K562 (cell line): ENCODE measurements at regions not wholly inside any gene's neighbourhood (a gene's known extent, or its start where the extent isn't known, plus 50 kb on each side); places are given as distances from the start of the nearest gene placed in this dataset.

Source experiments
- ATAC-seq: fragments of 200-7000 bp; cut with Tn5 transposase; 3 replicates; pipeline ENCODE4 v1.9.1; 2020; ENCODE audit warnings: moderate library complexity
- BruUV-seq: library from RNA; stranded (reverse); fragments of 400-500 nt; replicated peaks from 2 replicates; lab custom pipeline; 2021; lab: Mats Ljungman, UMichigan
- CTCF ChIA-PET: fragments of 300-600 bp; formaldehyde crosslinking; extraction: SDS; loops from one replicate; lab custom pipeline; 2021; ENCODE audit warnings: low intra/inter-chr PET ratio; lab: Yijun Ruan, JAX
- POLR2A ChIA-PET: fragments of 300-600, 350-650 bp; sonication (Branson Sonifier 250); formaldehyde crosslinking; extraction: SDS; loops from one replicate; lab custom pipeline; 2021; ENCODE audit warnings: antibody characterized with exemption, inconsistent platforms; lab: Yijun Ruan, JAX
- DNase-seq, 4 experiments: peaks; one replicate each; pipeline versions ENCODE4 v3.0.0 to v3.0.0-alpha.2; 2011 to 2018; ENCODE audit warnings: low spot score in 3 of 4, mixed read lengths in 3 of 4; ENCODE audit errors: extremely low read depth in 1 of 4
- FAIRE-seq: peaks from 2 replicates; lab custom pipeline; 2011; peaks lifted over from hg19 to GRCh38; lab: Jason Lieb, UNC
- H2AFZ ChIP-seq: 2 replicates; pipeline ENCODE4 v1.6.0; 2011; ENCODE audit warnings: low read depth, low read length, control low read depth, inconsistent platforms
- H3K27ac ChIP-seq: fragments of 200-600 bp; 3 replicates; pipeline ENCODE4 v1.8.0; 2011; ENCODE audit warnings: low read depth, mild to moderate bottlenecking, control low read depth, inconsistent platforms, low read length, moderate library complexity, mixed read lengths; ENCODE audit errors: extremely low read depth
- H3K27me3 ChIP-seq, 2 experiments: fragments of 300-600 bp in 1 of 2; 2 replicates in 1 of 2; 3 replicates in 1 of 2; pipeline versions ENCODE4 v1.6.0 to v1.8.0; 2011; ENCODE audit warnings: inconsistent platforms in 2 of 2, low read length in 2 of 2, mild to moderate bottlenecking in 1 of 2, mixed read lengths in 1 of 2, moderate library complexity in 1 of 2; ENCODE audit not compliant: control insufficient read depth in 2 of 2, insufficient read depth in 2 of 2
- H3K36me3 ChIP-seq: fragments of 300-600 bp; 3 replicates; pipeline ENCODE4 v1.8.0; 2011; ENCODE audit warnings: mild to moderate bottlenecking, low read length, inconsistent platforms; ENCODE audit not compliant: control insufficient read depth, insufficient read depth
- H3K4me1 ChIP-seq, 2 experiments: fragments of 200-600 bp in 1 of 2; replicated peaks in 1 of 2; 2 replicates in 1 of 2; 3 replicates in 1 of 2; pipeline versions ENCODE4 v1.5.1 to v1.8.0; 2011; ENCODE audit warnings: inconsistent platforms in 2 of 2, low read length in 2 of 2, mild to moderate bottlenecking in 1 of 2, mixed read lengths in 1 of 2, moderate library complexity in 1 of 2; ENCODE audit not compliant: control insufficient read depth in 2 of 2, insufficient read depth in 2 of 2
- H3K4me2 ChIP-seq: 2 replicates; pipeline ENCODE4 v1.6.1; 2011; ENCODE audit warnings: low read length, control low read depth, inconsistent platforms, mixed read lengths; ENCODE audit not compliant: insufficient read depth
- H3K4me3 ChIP-seq: fragments of 200-600 bp; sonication (generic), shearing (Covaris generic); 2 replicates; pipeline ENCODE4 v1.5.1; 2016; ENCODE audit warnings: control low read depth, inconsistent platforms
- H3K79me2 ChIP-seq: fragments of 200-600 bp; 3 replicates; pipeline ENCODE4 v1.8.0; 2011; ENCODE audit warnings: low read length, inconsistent platforms; ENCODE audit not compliant: control insufficient read depth, insufficient read depth
- H3K9ac ChIP-seq, 2 experiments: 2 replicates each; pipeline versions ENCODE4 v1.6.0 to v1.6.1; 2011; ENCODE audit warnings: low read depth in 2 of 2, low read length in 2 of 2, control low read depth in 1 of 2, inconsistent platforms in 1 of 2, mild to moderate bottlenecking in 1 of 2, mixed read lengths in 1 of 2; ENCODE audit not compliant: insufficient read depth in 1 of 2
- H3K9me1 ChIP-seq: one replicate; pipeline ENCODE4 v1.6.0; 2011; ENCODE audit warnings: inconsistent platforms, mild to moderate bottlenecking, low read length, moderate library complexity; ENCODE audit not compliant: control insufficient read depth, insufficient read depth
- H3K9me3 ChIP-seq: replicated peaks from 2 replicates; pipeline ENCODE4 v1.5.1; 2011; ENCODE audit warnings: low read depth, low read length, inconsistent platforms; ENCODE audit not compliant: control insufficient read depth, insufficient read depth
- H4K20me1 ChIP-seq: replicated peaks from 2 replicates; pipeline ENCODE4 v1.6.1; 2011; ENCODE audit warnings: low read length, inconsistent platforms, mixed read lengths; ENCODE audit not compliant: control insufficient read depth, insufficient read depth
- CAMTA2 ChIP-seq: fragments of 250-450 bp; sonication (Bioruptor Pico); conservative IDR thresholded peaks from 2 replicates; pipeline ENCODE4 v1.5.1; 2022
- HNRNPH1 ChIP-seq: fragments of 200-400 bp; formaldehyde crosslinking; optimal IDR thresholded peaks from 2 replicates; pipeline ENCODE3; 2017; ENCODE audit warnings: low read depth, mild to moderate bottlenecking, low read length, moderate library complexity
- MED1 ChIP-seq: sonication (generic); formaldehyde crosslinking; IDR thresholded peaks from 2 replicates; pipeline ENCODE4 v1.8.1; 2023; ENCODE audit warnings: missing genetic modification reagents, borderline replicate concordance
- NFATC3 ChIP-seq: fragments of 450-650 bp; IDR thresholded peaks from 2 replicates; pipeline ENCODE4 v1.6.1; 2017; ENCODE audit warnings: mild to moderate bottlenecking
- NFIX ChIP-seq: fragments of 250-450 bp; sonication (Bioruptor Pico); IDR thresholded peaks from 2 replicates; pipeline ENCODE4 v1.4.0; 2020; ENCODE audit warnings: low read depth, mild to moderate bottlenecking, moderate library complexity
- PCBP2 ChIP-seq: fragments of 200-400 bp; formaldehyde crosslinking; IDR thresholded peaks from 2 replicates; pipeline ENCODE4 v1.6.1; 2018; ENCODE audit warnings: low read length, low read depth, mild to moderate bottlenecking, moderate library complexity; ENCODE audit not compliant: poor library complexity, severe bottlenecking
- SIN3A ChIP-seq, 2 experiments: fragments of 150-350 bp in 1 of 2; IDR thresholded peaks; 2 replicates each; pipeline ENCODE4 v1.6.1; 2011 to 2016; ENCODE audit warnings: borderline replicate concordance in 2 of 2, low read depth in 2 of 2, low read length in 2 of 2, mild to moderate bottlenecking in 2 of 2, moderate library complexity in 2 of 2; ENCODE audit not compliant: control insufficient read depth in 1 of 2
- SRF ChIP-seq, 2 experiments: fragments of 250-450, 450-650 bp in 1 of 2; sonication (Bioruptor Pico) in 1 of 2; sonication (generic) in 1 of 2; formaldehyde crosslinking; IDR thresholded peaks; 2 replicates each; pipeline versions ENCODE4 v1.5.0 to v1.5.1; 2020 to 2022; ENCODE audit warnings: mild to moderate bottlenecking in 1 of 2, missing genetic modification reagents in 1 of 2
- TEAD2 ChIP-seq: fragments of 450-650 bp; IDR thresholded peaks from 2 replicates; pipeline ENCODE4 v1.6.1; 2016; ENCODE audit warnings: missing genetic modification characterization, control low read depth, missing compliant biosample characterization
- TSC22D4 ChIP-seq: fragments of 450-650 bp; IDR thresholded peaks from 2 replicates; pipeline ENCODE4 v1.6.1; 2016; ENCODE audit warnings: missing genetic modification characterization, missing biosample characterization, control low read depth
- YBX1 ChIP-seq: fragments of 450-650 bp; IDR thresholded peaks from 2 replicates; pipeline ENCODE4 v1.7.1; 2016; ENCODE audit warnings: mild to moderate bottlenecking
- ZEB2 ChIP-seq: fragments of 450-650 bp; IDR thresholded peaks from 2 replicates; pipeline ENCODE4 v1.6.1; 2016
- ZMIZ1 ChIP-seq, 2 experiments: fragments of 150-350 bp in 1 of 2; IDR thresholded peaks; 2 replicates each; pipeline ENCODE4 v1.6.1; 2012 to 2016; ENCODE audit warnings: low read depth in 2 of 2, low read length in 2 of 2, mild to moderate bottlenecking in 1 of 2, moderate library complexity in 1 of 2
- ZNF197 ChIP-seq: fragments of 200-800 bp; sonication (Bioruptor generic); IDR thresholded peaks from 2 replicates; pipeline ENCODE4 v1.6.1; 2016; ENCODE audit warnings: low read depth, missing genetic modification characterization, missing compliant biosample characterization
- ZNF431 ChIP-seq: sonication (generic); formaldehyde crosslinking; IDR thresholded peaks from 2 replicates; pipeline ENCODE4 v1.8.0; 2022; ENCODE audit warnings: mild to moderate bottlenecking, missing genetic modification reagents
- ZNF717 ChIP-seq: fragments of 250-450 bp; sonication (Bioruptor Pico); IDR thresholded peaks from 2 replicates; pipeline ENCODE4 v1.5.0; 2021
- ZNF764 ChIP-seq: fragments of 250-450 bp; sonication (Bioruptor Pico); IDR thresholded peaks from 2 replicates; pipeline ENCODE4 v1.4.0; 2020; ENCODE audit warnings: low read depth, mild to moderate bottlenecking, moderate library complexity
- ZNF780A ChIP-seq: fragments of 250-450 bp; sonication (Bioruptor Pico); IDR thresholded peaks from 2 replicates; pipeline ENCODE4 v1.5.0; 2021; ENCODE audit warnings: mild to moderate bottlenecking
- WGBS: fragments of 100-300 bp; shearing (Covaris generic); methylation state at CpG from one replicate; pipeline ENCODE4 v1.1.6; 2016; ENCODE audit warnings: low coverage, mixed read lengths; ENCODE audit not compliant: insufficient coverage; ENCODE audit errors: missing lambda C conversion rate; 5-methylcytosine and 5-hydroxymethylcytosine counted together
- in situ Hi-C: fragments of 300-500 bp; cut with MboI; formaldehyde crosslinking; loops from 4 replicates; pipeline ENCODE4 v1.15.0; 2018; ENCODE audit warnings: inconsistent platforms, mixed read lengths
- intact Hi-C: fragments of 100-400 bp; cut with micrococcal nuclease; formaldehyde crosslinking; loops from 2 replicates; pipeline ENCODE4 v1.14.2; 2022
- TF ChIP-seq, protein P1 (sequence below): fragments of 250-450 bp; sonication (Bioruptor Pico); IDR thresholded peaks from 2 replicates; pipeline ENCODE4 v1.9.0; 2021; ENCODE audit warnings: mild to moderate bottlenecking, inconsistent platforms

DNA sequence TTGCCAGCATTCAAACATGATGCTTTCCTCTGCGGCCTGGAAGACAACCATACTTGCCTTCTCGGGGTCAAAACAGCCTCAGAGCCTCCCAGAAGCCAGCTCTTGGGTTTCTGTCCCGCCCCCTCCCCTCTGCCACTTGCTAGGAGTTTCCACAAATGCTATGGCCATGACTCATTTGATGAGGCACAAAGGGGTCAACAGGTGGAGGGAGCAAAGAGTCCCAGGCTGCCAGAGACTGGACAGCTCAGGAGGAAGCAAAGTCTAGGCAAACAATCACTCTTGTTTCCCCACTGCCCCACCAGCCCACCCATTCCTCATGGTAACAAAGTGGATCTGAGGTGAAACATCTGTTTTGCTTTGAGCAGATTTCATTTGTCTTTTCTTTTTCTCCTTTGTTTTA is 551.1 kb downstream of the TNS1 start (continued):
- TF ChIP-seq ZMIZ1 (IDR thresholded peaks at IDR 0.05; ENCODE audit: low read depth in 2 of 2, low read length in 2 of 2), result no peak
- no peak for TF ChIP-seq HNRNPH1
- TF ChIP-seq NFIX (CRISPR knock-in tag), result no peak

- BruUV-seq, result no TSS peak
- FAIRE-seq (no peak), DNase-seq (no peak), ATAC-seq (no peak)
- Histone ChIP-seq H2AFZ (no peak overlapping the region), H3K9me1 (no peaks in the 10 kb centered on the region), H3K4me2 (no peak overlapping the region), H3K27me3 (no peaks in the 10 kb centered on the region), H3K4me3 (no peak overlapping the region), H3K36me3 (no peaks in the 10 kb centered on the region), H3K9ac (no peak overlapping the region), H3K4me1 (no peaks in the 10 kb centered on the region), H4K20me1 (no peaks in the 10 kb centered on the region), H3K79me2 (no peaks in the 10 kb centered on the region), H3K9me3 (no peaks in the 10 kb centered on the region), H3K27ac (no peak overlapping the region)
- in situ Hi-C loops, result no loop called here
- ChIA-PET CTCF (no interaction called here), POLR2A (no interaction called here)
- 0% methylated on average over 6 of the region's 8 CpGs for WGBS
- intact Hi-C loops, result no loop called here
- no peak for TF ChIP-seq PCBP2
- TF ChIP-seq ZNF780A (CRISPR knock-in tag), result no peak
- TF ChIP-seq SIN3A (IDR thresholded peaks at IDR 0.05; ENCODE audit: borderline replicate concordance in 2 of 2, control insufficient read depth in 1 of 2, low read depth in 2 of 2, low read length in 2 of 2), result no peak
- TF ChIP-seq NFATC3, result no peak
- TF ChIP-seq, protein P1, sequence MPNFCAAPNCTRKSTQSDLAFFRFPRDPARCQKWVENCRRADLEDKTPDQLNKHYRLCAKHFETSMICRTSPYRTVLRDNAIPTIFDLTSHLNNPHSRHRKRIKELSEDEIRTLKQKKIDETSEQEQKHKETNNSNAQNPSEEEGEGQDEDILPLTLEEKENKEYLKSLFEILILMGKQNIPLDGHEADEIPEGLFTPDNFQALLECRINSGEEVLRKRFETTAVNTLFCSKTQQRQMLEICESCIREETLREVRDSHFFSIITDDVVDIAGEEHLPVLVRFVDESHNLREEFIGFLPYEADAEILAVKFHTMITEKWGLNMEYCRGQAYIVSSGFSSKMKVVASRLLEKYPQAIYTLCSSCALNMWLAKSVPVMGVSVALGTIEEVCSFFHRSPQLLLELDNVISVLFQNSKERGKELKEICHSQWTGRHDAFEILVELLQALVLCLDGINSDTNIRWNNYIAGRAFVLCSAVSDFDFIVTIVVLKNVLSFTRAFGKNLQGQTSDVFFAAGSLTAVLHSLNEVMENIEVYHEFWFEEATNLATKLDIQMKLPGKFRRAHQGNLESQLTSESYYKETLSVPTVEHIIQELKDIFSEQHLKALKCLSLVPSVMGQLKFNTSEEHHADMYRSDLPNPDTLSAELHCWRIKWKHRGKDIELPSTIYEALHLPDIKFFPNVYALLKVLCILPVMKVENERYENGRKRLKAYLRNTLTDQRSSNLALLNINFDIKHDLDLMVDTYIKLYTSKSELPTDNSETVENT (CRISPR knock-in tag), result no peak
- TF ChIP-seq CAMTA2, result no peak
- no peak for TF ChIP-seq YBX1
- TF ChIP-seq ZEB2, result no peak
- no peak for TF ChIP-seq SRF (CRISPR knock-in tag; IDR thresholded peaks at IDR 0.05)
- TF ChIP-seq ZNF431 (CRISPR knock-in tag), result no peak
- no peak for TF ChIP-seq TEAD2 (tag)
- no peak for TF ChIP-seq TSC22D4 (tag)
- TF ChIP-seq ZNF717 (CRISPR knock-in tag), result no peak
- TF ChIP-seq MED1 (CRISPR knock-in tag), result no peak
- TF ChIP-seq ZNF197 (CRISPR knock-in tag), result no peak
- no peak for TF ChIP-seq ZNF764 (CRISPR knock-in tag)
Observed at GRCh38 chr2:217449444-217449843, 553.4 kb downstream of the TNS1 start.
